ENCODE measurements at regions not wholly inside any gene's neighbourhood (a gene's known extent, or its start where the extent isn't known, plus 50 kb on each side); places are given as distances from the start of the nearest gene placed in this dataset.

DNA sequence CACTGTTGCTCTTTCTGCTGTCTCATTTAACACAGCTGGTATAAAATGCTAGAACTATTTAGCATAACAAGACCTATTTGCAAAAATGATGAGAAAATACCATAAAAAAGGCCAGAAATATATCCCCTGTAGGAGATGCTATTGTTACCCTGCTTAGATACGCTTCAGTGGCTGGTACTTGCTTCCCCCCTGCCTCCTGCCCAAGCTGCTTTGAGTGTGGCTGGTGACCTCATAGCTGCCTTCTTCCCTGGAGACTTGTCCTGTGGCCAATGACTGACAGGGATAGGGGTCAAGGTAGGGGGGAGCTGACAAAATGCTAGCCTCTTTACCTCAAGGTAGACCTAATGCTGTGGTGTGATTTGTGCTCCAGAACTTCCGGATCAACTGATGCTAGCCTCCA is 150.2 kb upstream of the ZEB2 start:
- H2BK5ac ChIP-seq (ENCODE audit: insufficient read length, low read length): no peak overlapping the region
- no peak overlapping the region for H4K5ac ChIP-seq (ENCODE audit: insufficient read length, low read depth, low read length)
- H3K4me3 Mint-ChIP-seq: no peak overlapping the region
- no peak overlapping the region for H3K4ac ChIP-seq (ENCODE audit: low read depth, low read length)
- no peaks in the 10 kb centered on the region; a peak in 1 of 5 replicates for H3K9me3 Mint-ChIP-seq
- no peak overlapping the region for H2BK15ac ChIP-seq (ENCODE audit: low read depth, low read length)
- no peaks in the 10 kb centered on the region for H4K20me1 ChIP-seq (ENCODE audit: control insufficient read depth, insufficient read depth, insufficient read length)
- H4K8ac ChIP-seq (replicated peaks; ENCODE audit: insufficient read length, low read depth, low read length): no peak overlapping the region
- no peak overlapping the region for H3K14ac ChIP-seq (ENCODE audit: insufficient read depth, low read length)
- no peak overlapping the region for H3K4me2 ChIP-seq (ENCODE audit: insufficient read depth, insufficient read length, low read length)
- no peaks in the 10 kb centered on the region for H3K27me3 Mint-ChIP-seq (ENCODE audit: low read depth)
- TF ChIP-seq, protein P1, sequence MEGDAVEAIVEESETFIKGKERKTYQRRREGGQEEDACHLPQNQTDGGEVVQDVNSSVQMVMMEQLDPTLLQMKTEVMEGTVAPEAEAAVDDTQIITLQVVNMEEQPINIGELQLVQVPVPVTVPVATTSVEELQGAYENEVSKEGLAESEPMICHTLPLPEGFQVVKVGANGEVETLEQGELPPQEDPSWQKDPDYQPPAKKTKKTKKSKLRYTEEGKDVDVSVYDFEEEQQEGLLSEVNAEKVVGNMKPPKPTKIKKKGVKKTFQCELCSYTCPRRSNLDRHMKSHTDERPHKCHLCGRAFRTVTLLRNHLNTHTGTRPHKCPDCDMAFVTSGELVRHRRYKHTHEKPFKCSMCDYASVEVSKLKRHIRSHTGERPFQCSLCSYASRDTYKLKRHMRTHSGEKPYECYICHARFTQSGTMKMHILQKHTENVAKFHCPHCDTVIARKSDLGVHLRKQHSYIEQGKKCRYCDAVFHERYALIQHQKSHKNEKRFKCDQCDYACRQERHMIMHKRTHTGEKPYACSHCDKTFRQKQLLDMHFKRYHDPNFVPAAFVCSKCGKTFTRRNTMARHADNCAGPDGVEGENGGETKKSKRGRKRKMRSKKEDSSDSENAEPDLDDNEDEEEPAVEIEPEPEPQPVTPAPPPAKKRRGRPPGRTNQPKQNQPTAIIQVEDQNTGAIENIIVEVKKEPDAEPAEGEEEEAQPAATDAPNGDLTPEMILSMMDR (conservative IDR thresholded peaks at IDR 0.05): no peak
- H3K27ac ChIP-seq (ENCODE audit: insufficient read length, low read depth, low read length): no peak overlapping the region
- H2BK12ac ChIP-seq (ENCODE audit: insufficient read length, low read depth, low read length): no peak overlapping the region
- no peaks in the 10 kb centered on the region for H3K23me2 ChIP-seq (ENCODE audit: insufficient read length, low read depth, low read length, poor library complexity, severe bottlenecking)
- H3K9me3 ChIP-seq (ENCODE audit: control insufficient read depth, low read depth, low read length): no peaks in the 10 kb centered on the region
- H3K18ac ChIP-seq (ENCODE audit: insufficient read length, low read depth, low read length): no peak overlapping the region
- H2BK20ac ChIP-seq (ENCODE audit: low read depth, low read length, poor library complexity, severe bottlenecking): no peak overlapping the region
- H3K9ac ChIP-seq (ENCODE audit: extremely low read depth, insufficient read length, low read length): no peak overlapping the region
- WGBS (ENCODE audit: extremely low coverage, insufficient read length, low lambda C conversion rate): no CpG with 5 or more reads among the region's 2 CpGs
- H3K4me1 Mint-ChIP-seq: peaks cover 8 to 18% of the 10 kb centered on the region in 2 experiments
- no peaks in the 10 kb centered on the region for H3K79me2 ChIP-seq (ENCODE audit: insufficient read depth, low read length)
- H3K23ac ChIP-seq (ENCODE audit: insufficient read length, low read depth, low read length): no peak overlapping the region
- no peaks in the 10 kb centered on the region for H3K36me3 Mint-ChIP-seq (ENCODE audit: insufficient read depth in 1 of 3, low read depth in 3 of 3)
- no peak overlapping the region for H2BK120ac ChIP-seq (ENCODE audit: low read depth, low read length, poor library complexity, severe bottlenecking)
- no peak overlapping the region for H2AFZ ChIP-seq (ENCODE audit: low read length)
- H3K27me3 ChIP-seq (ENCODE audit: insufficient read depth, low read length): no peaks in the 10 kb centered on the region
- H3T11ph ChIP-seq (ENCODE audit: low read length): no peak overlapping the region
- no peaks in the 10 kb centered on the region for H3K79me1 ChIP-seq (ENCODE audit: insufficient read depth, low read depth, low read length, poor library complexity, severe bottlenecking)
- no peaks in the 10 kb centered on the region; the same call in 1 of the 2 replicates for H3K4me1 ChIP-seq (ENCODE audit: insufficient read depth, low read length)
- no peak for DNase-seq
- H3K56ac ChIP-seq (ENCODE audit: insufficient read length, low read depth, low read length): no peak overlapping the region
- H2AK5ac ChIP-seq (ENCODE audit: insufficient read length, low read length): no peak overlapping the region
- H3K27ac Mint-ChIP-seq: no peak overlapping the region
- H4K91ac ChIP-seq (ENCODE audit: insufficient read length, low read depth, low read length): no peak overlapping the region
